ENCODE measurements at regions not wholly inside any gene's neighbourhood (a gene's known extent, or its start where the extent isn't known, plus 50 kb on each side); places are given as distances from the start of the nearest gene placed in this dataset.

DNA sequence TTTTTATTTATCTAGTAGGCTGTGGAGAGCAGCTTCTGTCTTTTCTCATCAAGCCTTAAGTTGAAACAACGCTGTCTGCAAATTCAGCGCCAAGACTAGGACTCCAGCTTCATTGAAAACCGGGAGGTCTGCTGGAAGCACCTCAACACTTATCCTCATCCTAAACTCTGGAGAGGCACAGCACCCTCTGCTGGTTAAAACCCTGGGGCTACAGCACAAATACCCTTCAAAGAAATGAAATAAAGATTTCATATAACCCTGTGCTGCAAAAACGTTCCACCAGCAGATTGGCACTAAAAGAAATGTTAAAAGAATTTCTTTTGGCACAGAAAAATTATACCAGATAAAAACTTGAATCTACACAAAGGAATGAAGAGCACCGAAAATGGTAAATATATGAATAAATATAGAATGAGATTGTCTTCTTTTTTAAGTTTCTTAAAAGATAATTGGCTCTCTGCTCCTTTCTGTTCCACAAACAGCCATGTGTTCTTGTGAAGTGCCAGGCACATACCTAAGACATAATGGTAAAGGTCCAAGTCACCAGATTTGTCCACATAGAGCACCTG lies 227.7 kb upstream of the SAMSN1 start (continued):
- TF ChIP-seq, protein P1, sequence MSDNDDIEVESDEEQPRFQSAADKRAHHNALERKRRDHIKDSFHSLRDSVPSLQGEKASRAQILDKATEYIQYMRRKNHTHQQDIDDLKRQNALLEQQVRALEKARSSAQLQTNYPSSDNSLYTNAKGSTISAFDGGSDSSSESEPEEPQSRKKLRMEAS (IDR thresholded peaks at IDR 0.05; ENCODE audit: low read depth, low read length), result no peak
- no peak for TF ChIP-seq YBX1 (IDR thresholded peaks at IDR 0.05)
- no peak for TF ChIP-seq ZNF622 (IDR thresholded peaks at IDR 0.05)
- peak; percentile 87 for TF ChIP-seq RAD21 (IDR thresholded peaks at IDR 0.05; ENCODE audit: insufficient read depth, low read depth, low read length)
- TF ChIP-seq POLR2AphosphoS2 (IDR thresholded peaks at IDR 0.05; ENCODE audit: low read depth, low read length), result no peak
- no peak for TF ChIP-seq RFX5 (IDR thresholded peaks at IDR 0.05; ENCODE audit: low read depth, low read length)
- TF ChIP-seq, protein P2, sequence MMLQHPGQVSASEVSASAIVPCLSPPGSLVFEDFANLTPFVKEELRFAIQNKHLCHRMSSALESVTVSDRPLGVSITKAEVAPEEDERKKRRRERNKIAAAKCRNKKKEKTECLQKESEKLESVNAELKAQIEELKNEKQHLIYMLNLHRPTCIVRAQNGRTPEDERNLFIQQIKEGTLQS (IDR thresholded peaks at IDR 0.05; ENCODE audit: borderline replicate concordance, extremely low read depth, low read depth, low read length), result no peak
- peak; percentile 84 for TF ChIP-seq SMC3 (IDR thresholded peaks at IDR 0.05; ENCODE audit: borderline replicate concordance, low read length)
- TF ChIP-seq BHLHE40 (IDR thresholded peaks at IDR 0.05; ENCODE audit: borderline replicate concordance in 1 of 2, low read depth in 2 of 2, low read length in 1 of 2), result no peak
- TF ChIP-seq SPI1 (IDR thresholded peaks at IDR 0.05; ENCODE audit: borderline replicate concordance, insufficient read depth, low read depth, low read length), result no peak
- no peak for TF ChIP-seq TBL1XR1 (IDR thresholded peaks at IDR 0.05; ENCODE audit: low read depth, low read length)
- TF ChIP-seq, protein P3, sequence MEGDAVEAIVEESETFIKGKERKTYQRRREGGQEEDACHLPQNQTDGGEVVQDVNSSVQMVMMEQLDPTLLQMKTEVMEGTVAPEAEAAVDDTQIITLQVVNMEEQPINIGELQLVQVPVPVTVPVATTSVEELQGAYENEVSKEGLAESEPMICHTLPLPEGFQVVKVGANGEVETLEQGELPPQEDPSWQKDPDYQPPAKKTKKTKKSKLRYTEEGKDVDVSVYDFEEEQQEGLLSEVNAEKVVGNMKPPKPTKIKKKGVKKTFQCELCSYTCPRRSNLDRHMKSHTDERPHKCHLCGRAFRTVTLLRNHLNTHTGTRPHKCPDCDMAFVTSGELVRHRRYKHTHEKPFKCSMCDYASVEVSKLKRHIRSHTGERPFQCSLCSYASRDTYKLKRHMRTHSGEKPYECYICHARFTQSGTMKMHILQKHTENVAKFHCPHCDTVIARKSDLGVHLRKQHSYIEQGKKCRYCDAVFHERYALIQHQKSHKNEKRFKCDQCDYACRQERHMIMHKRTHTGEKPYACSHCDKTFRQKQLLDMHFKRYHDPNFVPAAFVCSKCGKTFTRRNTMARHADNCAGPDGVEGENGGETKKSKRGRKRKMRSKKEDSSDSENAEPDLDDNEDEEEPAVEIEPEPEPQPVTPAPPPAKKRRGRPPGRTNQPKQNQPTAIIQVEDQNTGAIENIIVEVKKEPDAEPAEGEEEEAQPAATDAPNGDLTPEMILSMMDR (IDR thresholded peaks at IDR 0.05 in 2 of 3, conservative IDR thresholded peaks at IDR 0.05 in 1 of 3; ENCODE audit: control insufficient read depth in 2 of 3, extremely low read depth in 1 of 3, insufficient read depth in 1 of 3, low read depth in 3 of 3, low read length in 3 of 3), result peak; percentile 69 to 73 (median 72); a peak in 5 of 6 replicates
- TF ChIP-seq, protein P4, sequence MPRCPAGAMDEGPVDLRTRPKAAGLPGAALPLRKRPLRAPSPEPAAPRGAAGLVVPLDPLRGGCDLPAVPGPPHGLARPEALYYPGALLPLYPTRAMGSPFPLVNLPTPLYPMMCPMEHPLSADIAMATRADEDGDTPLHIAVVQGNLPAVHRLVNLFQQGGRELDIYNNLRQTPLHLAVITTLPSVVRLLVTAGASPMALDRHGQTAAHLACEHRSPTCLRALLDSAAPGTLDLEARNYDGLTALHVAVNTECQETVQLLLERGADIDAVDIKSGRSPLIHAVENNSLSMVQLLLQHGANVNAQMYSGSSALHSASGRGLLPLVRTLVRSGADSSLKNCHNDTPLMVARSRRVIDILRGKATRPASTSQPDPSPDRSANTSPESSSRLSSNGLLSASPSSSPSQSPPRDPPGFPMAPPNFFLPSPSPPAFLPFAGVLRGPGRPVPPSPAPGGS (IDR thresholded peaks at IDR 0.05; ENCODE audit: borderline replicate concordance, insufficient read depth, low read depth, low read length, poor library complexity, severe bottlenecking), result no peak
